GM12874 (cell line): ENCODE measurements at regions not wholly inside any gene's neighbourhood (a gene's known extent, or its start where the extent isn't known, plus 50 kb on each side); places are given as distances from the start of the nearest gene placed in this dataset.

Source experiments
- TF ChIP-seq, protein P1 (sequence below): IDR thresholded peaks from 2 replicates; pipeline ENCODE4 v1.5.1; 2011; ENCODE audit warnings: low read depth, mild to moderate bottlenecking, control low read depth, low read length, moderate library complexity; ENCODE audit not compliant: insufficient read depth

- TF ChIP-seq, protein P1, sequence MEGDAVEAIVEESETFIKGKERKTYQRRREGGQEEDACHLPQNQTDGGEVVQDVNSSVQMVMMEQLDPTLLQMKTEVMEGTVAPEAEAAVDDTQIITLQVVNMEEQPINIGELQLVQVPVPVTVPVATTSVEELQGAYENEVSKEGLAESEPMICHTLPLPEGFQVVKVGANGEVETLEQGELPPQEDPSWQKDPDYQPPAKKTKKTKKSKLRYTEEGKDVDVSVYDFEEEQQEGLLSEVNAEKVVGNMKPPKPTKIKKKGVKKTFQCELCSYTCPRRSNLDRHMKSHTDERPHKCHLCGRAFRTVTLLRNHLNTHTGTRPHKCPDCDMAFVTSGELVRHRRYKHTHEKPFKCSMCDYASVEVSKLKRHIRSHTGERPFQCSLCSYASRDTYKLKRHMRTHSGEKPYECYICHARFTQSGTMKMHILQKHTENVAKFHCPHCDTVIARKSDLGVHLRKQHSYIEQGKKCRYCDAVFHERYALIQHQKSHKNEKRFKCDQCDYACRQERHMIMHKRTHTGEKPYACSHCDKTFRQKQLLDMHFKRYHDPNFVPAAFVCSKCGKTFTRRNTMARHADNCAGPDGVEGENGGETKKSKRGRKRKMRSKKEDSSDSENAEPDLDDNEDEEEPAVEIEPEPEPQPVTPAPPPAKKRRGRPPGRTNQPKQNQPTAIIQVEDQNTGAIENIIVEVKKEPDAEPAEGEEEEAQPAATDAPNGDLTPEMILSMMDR = no peak
Observed at GRCh38 chr2:173785813-173786212, 179.4 kb downstream of the SP3 start.

DNA sequence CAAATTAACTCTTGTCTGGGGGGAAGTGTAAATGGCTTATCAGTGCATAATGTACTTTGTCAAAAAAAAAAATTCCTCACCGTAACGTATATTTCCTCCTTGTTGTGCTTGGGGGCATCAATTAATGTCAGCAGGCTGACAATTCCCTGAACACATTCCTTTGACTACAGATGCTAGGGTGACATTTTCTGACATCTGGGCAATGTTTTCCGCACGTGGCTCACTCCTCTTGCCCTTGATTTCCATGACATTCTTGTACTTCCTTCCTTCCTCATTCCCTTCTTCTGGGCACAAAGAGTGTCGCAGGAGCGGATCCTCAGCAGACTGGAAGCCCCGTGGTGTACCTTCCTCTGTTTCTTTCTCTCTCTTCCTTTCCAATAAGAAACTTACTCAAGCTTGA lies 173.7 kb downstream of the SP3 start:
- TF ChIP-seq, protein P1 = no peak

- TF ChIP-seq, protein P1 = no peak
Observed at GRCh38 chr2:173792166-173792565, 173.0 kb downstream of the SP3 start.

GRCh38 chr2:173792741-173793140 lies 172.4 kb downstream of the SP3 start:
- TF ChIP-seq, protein P1 = no peak

DNA sequence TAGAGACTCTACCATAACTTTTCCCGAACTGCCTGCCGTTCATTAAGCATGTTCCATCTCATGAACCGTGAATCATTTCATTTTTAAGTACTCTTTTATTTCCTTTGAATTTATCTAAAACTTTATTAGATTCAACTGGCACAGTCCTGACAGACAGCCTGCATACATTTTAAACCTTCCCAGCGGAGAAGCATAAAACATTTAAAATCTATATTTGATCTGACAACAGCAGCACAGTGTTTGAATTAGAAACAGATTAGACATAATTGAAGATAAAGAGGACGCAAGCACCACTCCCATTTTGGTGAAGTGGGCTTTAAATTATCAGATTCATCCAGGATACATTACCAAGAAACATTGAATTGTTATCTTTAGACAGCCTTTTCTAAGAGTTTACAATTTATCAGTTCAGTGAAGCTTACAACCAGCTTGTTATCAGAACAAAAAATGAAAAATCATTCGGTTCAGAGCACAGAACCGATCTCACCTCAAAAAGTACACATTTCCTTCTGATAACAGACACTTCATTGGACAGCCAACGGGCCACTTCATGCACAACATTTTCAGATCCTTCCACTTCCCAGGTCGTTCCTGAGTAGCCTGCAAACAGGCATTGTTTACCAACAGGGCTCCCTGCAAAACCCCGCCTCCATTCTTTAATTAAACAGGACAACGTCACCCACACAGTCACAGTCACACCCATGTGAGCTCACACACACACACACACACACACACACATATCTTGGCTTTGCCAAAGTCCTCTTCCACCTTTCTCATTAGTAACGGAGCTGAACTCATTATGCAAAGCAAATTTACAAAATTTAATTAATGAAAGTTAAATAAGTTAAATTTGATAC lies 171.2 kb downstream of the SP3 start:
- TF ChIP-seq, protein P1 = no peak

DNA sequence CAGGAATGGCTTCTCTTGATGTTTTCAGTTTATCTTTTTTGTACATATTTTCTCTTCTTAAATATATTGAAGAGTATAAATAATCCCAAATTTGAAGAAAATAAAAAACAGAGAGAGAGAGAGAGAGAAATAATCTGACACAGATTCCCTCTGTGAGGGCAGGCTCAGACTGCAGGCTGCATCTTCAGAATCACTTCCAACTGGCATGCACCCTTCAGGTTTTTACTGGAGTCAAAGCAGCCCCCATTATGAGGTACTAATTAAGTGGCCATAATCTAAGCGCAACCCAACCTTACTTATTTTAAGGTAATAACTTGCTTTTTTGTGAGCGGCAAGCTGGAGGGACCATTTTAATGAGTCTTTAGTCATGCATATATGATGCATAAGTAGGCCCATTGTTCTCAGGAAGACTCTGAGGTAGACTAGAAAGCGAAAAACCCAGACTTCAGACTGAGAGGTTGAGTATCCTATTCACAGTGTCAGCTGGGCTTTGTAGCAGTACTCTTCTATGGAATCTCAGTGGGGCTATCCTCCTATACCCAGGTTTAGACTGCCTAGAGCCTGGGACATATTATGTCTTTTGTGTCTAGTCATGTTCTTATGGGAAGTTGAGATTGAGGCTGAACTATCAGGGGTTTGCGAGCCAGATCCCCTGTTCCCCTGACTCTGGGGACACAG lies 167.4 kb downstream of the SP3 start:
- TF ChIP-seq, protein P1 = no peak

- TF ChIP-seq, protein P1 = no peak
Observed at GRCh38 chr2:173802518-173802917, 162.7 kb downstream of the SP3 start.
